H9 (cell line): ENCODE measurements at regions not wholly inside any gene's neighbourhood (a gene's known extent, or its start where the extent isn't known, plus 50 kb on each side); places are given as distances from the start of the nearest gene placed in this dataset.

Experiments used
- DNase-seq: peaks from one replicate; pipeline ENCODE4 v3.0.0-alpha.2; 2017
- H2AFZ ChIP-seq: one replicate; pipeline ENCODE4 v1.6.1; 2013; ENCODE audit warnings: mild to moderate bottlenecking, low read length, control low read depth, moderate library complexity
- H2AK5ac ChIP-seq: 2 replicates; pipeline ENCODE4 v1.6.1; 2013; ENCODE audit warnings: low read length, control low read depth, mixed read lengths; ENCODE audit not compliant: insufficient read length
- H2BK120ac ChIP-seq: one replicate; pipeline ENCODE4 v1.6.1; 2013; ENCODE audit warnings: low read depth, mild to moderate bottlenecking, low read length, control low read depth, inconsistent platforms; ENCODE audit not compliant: poor library complexity, severe bottlenecking
- H2BK12ac ChIP-seq: 2 replicates; pipeline ENCODE4 v1.6.1; 2013; ENCODE audit warnings: low read length, control low read depth, mixed read lengths, low read depth; ENCODE audit not compliant: insufficient read length
- H2BK15ac ChIP-seq: 2 replicates; pipeline ENCODE4 v1.6.1; 2013; ENCODE audit warnings: low read depth, low read length, control low read depth
- H2BK20ac ChIP-seq: one replicate; pipeline ENCODE4 v1.6.1; 2013; ENCODE audit warnings: low read depth, mild to moderate bottlenecking, low read length, control low read depth, inconsistent platforms; ENCODE audit not compliant: poor library complexity, severe bottlenecking
- H2BK5ac ChIP-seq: 2 replicates; pipeline ENCODE4 v1.6.1; 2013; ENCODE audit warnings: low read length, control low read depth, mixed read lengths; ENCODE audit not compliant: insufficient read length
- H3K14ac ChIP-seq: 2 replicates; pipeline ENCODE4 v1.6.1; 2013; ENCODE audit warnings: low read length, control low read depth; ENCODE audit not compliant: insufficient read depth
- H3K18ac ChIP-seq: 2 replicates; pipeline ENCODE4 v1.6.1; 2013; ENCODE audit warnings: low read depth, mild to moderate bottlenecking, mixed read lengths, low read length, control low read depth; ENCODE audit not compliant: insufficient read length
- H3K23ac ChIP-seq: 2 replicates; pipeline ENCODE4 v1.6.1; 2013; ENCODE audit warnings: low read length, control low read depth, mixed read lengths, low read depth; ENCODE audit not compliant: insufficient read length
- H3K23me2 ChIP-seq: 2 replicates; pipeline ENCODE4 v1.6.1; 2013; ENCODE audit warnings: low read depth, mild to moderate bottlenecking, mixed read lengths, low read length, control low read depth; ENCODE audit not compliant: insufficient read length, poor library complexity, severe bottlenecking
- H3K27ac ChIP-seq: 2 replicates; pipeline ENCODE4 v1.5.1; 2013; ENCODE audit warnings: low read length, control low read depth, mixed read lengths, low read depth; ENCODE audit not compliant: insufficient read length
- H3K27me3 ChIP-seq: 2 replicates; pipeline ENCODE4 v1.6.1; 2013; ENCODE audit warnings: low read length, control low read depth, inconsistent platforms; ENCODE audit not compliant: insufficient read depth
- H3K4ac ChIP-seq: 2 replicates; pipeline ENCODE4 v1.6.1; 2013; ENCODE audit warnings: low read depth, mild to moderate bottlenecking, control low read depth, inconsistent platforms, low read length, moderate library complexity
- H3K4me1 ChIP-seq: 2 replicates; pipeline ENCODE4 v1.6.1; 2013; ENCODE audit warnings: low read length, control low read depth, inconsistent platforms; ENCODE audit not compliant: insufficient read depth
- H3K4me2 ChIP-seq: 2 replicates; pipeline ENCODE4 v1.6.1; 2013; ENCODE audit warnings: low read length, control low read depth, mixed read lengths; ENCODE audit not compliant: insufficient read length, insufficient read depth
- H3K56ac ChIP-seq: 2 replicates; pipeline ENCODE4 v1.6.1; 2013; ENCODE audit warnings: low read depth, mild to moderate bottlenecking, mixed read lengths, low read length, control low read depth; ENCODE audit not compliant: insufficient read length
- H3K79me1 ChIP-seq: 2 replicates; pipeline ENCODE4 v1.6.1; 2013; ENCODE audit warnings: low read depth, mild to moderate bottlenecking, moderate library complexity, low read length, control low read depth, inconsistent platforms; ENCODE audit not compliant: insufficient read depth, poor library complexity, severe bottlenecking
- H3K79me2 ChIP-seq: 2 replicates; pipeline ENCODE4 v1.6.1; 2013; ENCODE audit warnings: low read length, control low read depth, inconsistent platforms; ENCODE audit not compliant: insufficient read depth
- H3K9ac ChIP-seq: 2 replicates; pipeline ENCODE4 v1.6.1; 2013; ENCODE audit warnings: low read length, control low read depth, mixed read lengths; ENCODE audit not compliant: insufficient read length; ENCODE audit errors: extremely low read depth
- H3K9me3 ChIP-seq: one replicate; pipeline ENCODE4 v1.6.1; 2013; ENCODE audit warnings: low read depth, low read length, inconsistent platforms; ENCODE audit not compliant: control insufficient read depth
- H3T11ph ChIP-seq: one replicate; pipeline ENCODE4 v1.6.1; 2013; ENCODE audit warnings: mild to moderate bottlenecking, low read length, control low read depth, inconsistent platforms
- H4K20me1 ChIP-seq: one replicate; pipeline ENCODE4 v1.6.1; 2013; ENCODE audit not compliant: control insufficient read depth, insufficient read length, insufficient read depth
- H4K5ac ChIP-seq: 2 replicates; pipeline ENCODE4 v1.6.1; 2013; ENCODE audit warnings: low read depth, mild to moderate bottlenecking, mixed read lengths, low read length, control low read depth; ENCODE audit not compliant: insufficient read length
- H4K8ac ChIP-seq: replicated peaks from 2 replicates; pipeline ENCODE4 v1.6.1; 2013; ENCODE audit warnings: low read length, control low read depth, mixed read lengths, low read depth; ENCODE audit not compliant: insufficient read length
- H4K91ac ChIP-seq: 2 replicates; pipeline ENCODE4 v1.6.1; 2013; ENCODE audit warnings: low read depth, mild to moderate bottlenecking, moderate library complexity, mixed read lengths, low read length, control low read depth; ENCODE audit not compliant: insufficient read length
- H3K27ac Mint-ChIP-seq, 3 experiments: 2 replicates in 2 of 3; 3 replicates in 1 of 3; pipeline ENCODE4 v1.8.0; 2020 to 2021; ENCODE audit warnings: mixed read lengths in 3 of 3, mild to moderate bottlenecking in 1 of 3, moderate library complexity in 1 of 3
- H3K27me3 Mint-ChIP-seq: 2 replicates; pipeline ENCODE4 v1.8.0; 2021; ENCODE audit warnings: low read depth, mild to moderate bottlenecking, moderate library complexity, mixed read lengths
- H3K36me3 Mint-ChIP-seq, 3 experiments: 2 replicates in 2 of 3; 3 replicates in 1 of 3; pipeline ENCODE4 v1.8.0; 2020 to 2021; ENCODE audit warnings: low read depth in 3 of 3, mixed read lengths in 3 of 3; ENCODE audit not compliant: insufficient read depth in 1 of 3
- H3K4me1 Mint-ChIP-seq, 2 experiments: 2 replicates each; pipeline ENCODE4 v1.8.0; 2020; ENCODE audit warnings: mixed read lengths in 2 of 2
- H3K4me3 Mint-ChIP-seq, 2 experiments: 2 replicates in 1 of 2; 3 replicates in 1 of 2; pipeline ENCODE4 v1.8.0; 2020 to 2021; ENCODE audit warnings: mild to moderate bottlenecking in 2 of 2, mixed read lengths in 2 of 2, moderate library complexity in 1 of 2
- H3K9me3 Mint-ChIP-seq, 2 experiments: 2 replicates in 1 of 2; 3 replicates in 1 of 2; pipeline ENCODE4 v1.8.0; 2020; ENCODE audit warnings: mild to moderate bottlenecking in 2 of 2, mixed read lengths in 2 of 2, moderate library complexity in 1 of 2
- CTCF ChIP-seq: fragments of 200-600 bp; sonication (generic); conservative IDR thresholded peaks from 3 replicates; pipeline ENCODE4 v1.8.0; 2021; ENCODE audit warnings: antibody characterized with exemption, mild to moderate bottlenecking
- WGBS: extraction: QIAGEN DNeasy Blood & Tissue Kit; methylation state at CpG from one replicate; pipeline ENCODE4 v1.1.7; 2013; ENCODE audit warnings: missing lambda C conversion rate, low lambda C conversion rate, mixed read lengths; ENCODE audit not compliant: insufficient read length; ENCODE audit errors: extremely low coverage; 5-methylcytosine and 5-hydroxymethylcytosine counted together

GRCh38 chr5:172583931-172584511, 57.0 kb upstream of the NEURL1B start:
- no CpG with 5 or more reads among the region's 7 CpGs for WGBS
- Histone ChIP-seq H3T11ph (no peak overlapping the region), H3K23me2 (no peaks in the 10 kb centered on the region), H3K4me2 (no peak overlapping the region), H3K23ac (no peak overlapping the region), H2AK5ac (no peak overlapping the region), H2BK15ac (no peak overlapping the region), H3K27me3 (no peaks in the 10 kb centered on the region), H2AFZ (no peak overlapping the region), H4K8ac (no peak overlapping the region), H3K4ac (no peak overlapping the region), H3K27ac (no peak overlapping the region), H2BK5ac (no peak overlapping the region), H3K56ac (no peak overlapping the region), H3K18ac (no peak overlapping the region), H4K5ac (no peak overlapping the region), H3K79me2 (no peaks in the 10 kb centered on the region), H2BK12ac (no peak overlapping the region), H3K4me1 (peaks cover 8% of the 10 kb centered on the region), H3K14ac (no peak overlapping the region; the same call in 1 of the 2 replicates), H2BK120ac (no peak overlapping the region), H4K20me1 (no peaks in the 10 kb centered on the region), H3K79me1 (no peaks in the 10 kb centered on the region), H2BK20ac (no peak overlapping the region), H3K9me3 (no peaks in the 10 kb centered on the region), H4K91ac (no peak overlapping the region), H3K9ac (no peak overlapping the region)
- peaks cover 48% of the 10 kb centered on the region for H3K27me3 Mint-ChIP-seq
- H3K36me3 Mint-ChIP-seq = no peaks in the 10 kb centered on the region
- H3K9me3 Mint-ChIP-seq = no peaks in the 10 kb centered on the region
- DNase-seq = no peak
- H3K4me1 Mint-ChIP-seq = peaks cover 40 to 46% of the 10 kb centered on the region in 2 experiments
- no peak overlapping the region for H3K4me3 Mint-ChIP-seq
- TF ChIP-seq CTCF = no peak
- no peak overlapping the region for H3K27ac Mint-ChIP-seq
